NCI-H2196 (cell line): ENCODE measurements at regions not wholly inside any gene's neighbourhood (a gene's known extent, or its start where the extent isn't known, plus 50 kb on each side); places are given as distances from the start of the nearest gene placed in this dataset.

Experiments used
- DNase-seq: peaks from one replicate; lab custom pipeline; 2025; ENCODE audit not compliant: unreplicated experiment; lab: John Stamatoyannopoulos, UW

GRCh38 chr11:109795234-109795633 is 298.0 kb upstream of the ZC3H12C start:
- no peak for DNase-seq

- DNase-seq, result no peak
Observed at GRCh38 chr11:109796253-109796652, 296.9 kb upstream of the ZC3H12C start.

GRCh38 chr11:109798521-109798920 is 294.7 kb upstream of the ZC3H12C start:
- no peak for DNase-seq

- DNase-seq, result no peak
Observed at GRCh38 chr11:109799604-109800003, 293.6 kb upstream of the ZC3H12C start.

GRCh38 chr11:109804911-109805310 is 288.3 kb upstream of the ZC3H12C start:
- DNase-seq, result no peak

GRCh38 chr11:109806205-109806604 is 287.0 kb upstream of the ZC3H12C start:
- no peak for DNase-seq

GRCh38 chr11:109808569-109808968 is 284.6 kb upstream of the ZC3H12C start:
- DNase-seq, result no peak

GRCh38 chr11:109814824-109815223 is 278.4 kb upstream of the ZC3H12C start:
- no peak for DNase-seq

GRCh38 chr11:109815500-109816150 is 277.6 kb upstream of the ZC3H12C start:
- no peak for DNase-seq

GRCh38 chr11:109818290-109818689 is 274.9 kb upstream of the ZC3H12C start:
- DNase-seq, result no peak

- DNase-seq, result no peak
Observed at GRCh38 chr11:109819410-109819809, 273.8 kb upstream of the ZC3H12C start.

- DNase-seq, result no peak
Observed at GRCh38 chr11:109821511-109821910, 271.7 kb upstream of the ZC3H12C start.

GRCh38 chr11:109822436-109823102 is 270.6 kb upstream of the ZC3H12C start:
- DNase-seq, result no peak

- DNase-seq, result no peak
Observed at GRCh38 chr11:109828387-109828786, 264.8 kb upstream of the ZC3H12C start.

- no peak for DNase-seq
Observed at GRCh38 chr11:109838026-109838425, 255.2 kb upstream of the ZC3H12C start.

- DNase-seq, result no peak
Observed at GRCh38 chr11:109845437-109845836, 247.8 kb upstream of the ZC3H12C start.

GRCh38 chr11:109847621-109848020 is 245.6 kb upstream of the ZC3H12C start:
- no peak for DNase-seq

- no peak for DNase-seq
Observed at GRCh38 chr11:109849051-109849450, 244.1 kb upstream of the ZC3H12C start.

- DNase-seq, result no peak
Observed at GRCh38 chr11:109849946-109850345, 243.2 kb upstream of the ZC3H12C start.

- no peak for DNase-seq
Observed at GRCh38 chr11:109851780-109852390, 241.3 kb upstream of the ZC3H12C start.

- DNase-seq, result peak; percentile 14
Observed at GRCh38 chr11:109853156-109853776, 239.9 kb upstream of the ZC3H12C start.

GRCh38 chr11:109854731-109855130 is 238.5 kb upstream of the ZC3H12C start:
- no peak for DNase-seq
